Muscle layer of colon (tissue), 2 donors: ENCODE measurements at regions not wholly inside any gene's neighbourhood (a gene's known extent, or its start where the extent isn't known, plus 50 kb on each side); places are given as distances from the start of the nearest gene placed in this dataset.

Source experiments
- H3K27ac ChIP-seq: one replicate; pipeline ENCODE4 v1.7.0; 2013; ENCODE audit warnings: low read depth, mild to moderate bottlenecking, low read length, moderate library complexity
- H3K27me3 ChIP-seq, 2 donors: one replicate each; pipeline ENCODE4 v1.7.0; 2013; ENCODE audit warnings: low read length in 2 of 2, mild to moderate bottlenecking in 2 of 2; ENCODE audit not compliant: insufficient read depth in 2 of 2, control insufficient read depth in 1 of 2
- H3K36me3 ChIP-seq: one replicate; pipeline ENCODE4 v1.7.0; 2013; ENCODE audit warnings: mild to moderate bottlenecking, low read length; ENCODE audit not compliant: insufficient read depth
- H3K4me1 ChIP-seq: one replicate; pipeline ENCODE4 v1.7.0; 2013; ENCODE audit warnings: mild to moderate bottlenecking, low read length; ENCODE audit not compliant: insufficient read depth
- H3K4me3 ChIP-seq, 2 donors: one replicate each; pipeline ENCODE4 v1.7.0; 2013; ENCODE audit warnings: low read length in 2 of 2, low read depth in 1 of 2, mild to moderate bottlenecking in 1 of 2, moderate library complexity in 1 of 2
- H3K9ac ChIP-seq: one replicate; pipeline ENCODE4 v1.7.0; 2013; ENCODE audit warnings: low read length
- H3K9me3 ChIP-seq: one replicate; pipeline ENCODE4 v1.7.0; 2013; ENCODE audit warnings: mild to moderate bottlenecking, low read length
- donor health status: abdominal sarcoma.
- donor health status: Adenocarcinoma of cecum.

DNA sequence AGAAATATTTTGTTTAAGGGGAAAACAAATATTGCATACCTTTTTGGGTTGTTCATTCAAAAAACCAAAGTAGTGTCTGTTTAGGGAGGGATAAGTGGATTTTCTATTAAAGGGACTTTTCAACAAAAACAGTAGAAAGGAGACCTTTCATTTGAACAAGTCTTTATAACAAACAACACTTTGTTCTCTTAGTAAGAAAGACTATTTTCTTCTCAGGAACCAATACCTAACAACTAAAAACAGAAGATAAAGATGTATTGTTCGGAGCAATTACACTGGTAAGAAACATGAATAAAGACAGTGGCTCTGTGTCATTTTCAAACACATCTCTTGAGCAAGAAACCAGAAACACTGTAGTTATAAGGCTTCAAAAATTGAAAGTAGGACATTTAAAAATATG is 1610.1 kb upstream of the PCDH20 start:
- H3K27me3 ChIP-seq: no peaks in the 10 kb centered on the region
- H3K9ac ChIP-seq: no peak overlapping the region
- H3K9me3 ChIP-seq: no peaks in the 10 kb centered on the region
- no peak overlapping the region for H3K27ac ChIP-seq
- no peaks in the 10 kb centered on the region for H3K4me1 ChIP-seq
- H3K36me3 ChIP-seq: no peaks in the 10 kb centered on the region
- H3K4me3 ChIP-seq: no peak overlapping the region

DNA sequence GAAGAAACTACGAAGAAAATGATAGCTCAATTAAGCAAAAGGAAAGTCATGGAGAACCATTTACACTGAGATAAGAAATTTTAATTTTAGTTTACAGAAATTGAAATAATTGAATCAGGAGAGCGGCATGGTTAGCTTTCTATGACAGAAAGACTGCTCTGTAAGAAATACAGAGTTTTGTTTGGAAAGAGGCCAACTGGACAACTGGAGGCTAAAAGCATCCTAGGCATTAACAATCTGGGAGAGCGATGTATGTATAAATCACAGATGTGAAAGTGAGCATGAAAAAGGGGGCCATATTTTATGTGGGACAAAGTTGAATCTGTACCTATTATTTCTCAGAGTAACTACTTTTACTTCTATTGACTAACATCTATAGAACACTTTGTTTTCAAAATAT is 1608.8 kb upstream of the PCDH20 start:
- no peak overlapping the region for H3K4me3 ChIP-seq
- H3K27me3 ChIP-seq: no peaks in the 10 kb centered on the region
- H3K9me3 ChIP-seq: no peaks in the 10 kb centered on the region
- no peaks in the 10 kb centered on the region for H3K4me1 ChIP-seq
- no peak overlapping the region for H3K9ac ChIP-seq
- H3K36me3 ChIP-seq: no peaks in the 10 kb centered on the region
- H3K27ac ChIP-seq: no peak overlapping the region

DNA sequence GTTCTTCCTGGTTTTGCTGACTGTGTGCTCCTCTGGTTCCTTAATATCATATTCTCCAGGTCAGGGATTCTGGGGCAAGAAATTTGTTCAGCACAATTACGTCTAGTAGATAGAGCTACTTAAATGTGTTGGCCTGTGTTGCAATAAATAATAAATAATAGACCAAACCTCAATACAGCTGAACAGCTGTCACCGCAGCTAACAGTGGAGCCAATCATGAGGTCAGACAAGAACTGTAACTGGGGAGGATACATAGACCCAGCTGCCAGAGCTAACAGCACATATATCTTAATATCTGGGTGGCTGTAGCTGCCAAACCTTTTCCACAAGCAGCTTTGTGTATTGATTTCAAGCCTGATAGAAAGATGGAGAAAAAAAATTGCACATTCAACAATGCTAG is 1596.3 kb upstream of the PCDH20 start:
- no peaks in the 10 kb centered on the region for H3K9me3 ChIP-seq
- no peak overlapping the region for H3K27ac ChIP-seq
- no peaks in the 10 kb centered on the region for H3K4me1 ChIP-seq
- no peaks in the 10 kb centered on the region for H3K27me3 ChIP-seq
- no peak overlapping the region for H3K9ac ChIP-seq
- H3K36me3 ChIP-seq: no peaks in the 10 kb centered on the region
- H3K4me3 ChIP-seq: no peak overlapping the region

- no peaks in the 10 kb centered on the region for H3K27me3 ChIP-seq
- H3K27ac ChIP-seq: no peak overlapping the region
- H3K9me3 ChIP-seq: no peaks in the 10 kb centered on the region
- H3K36me3 ChIP-seq: no peaks in the 10 kb centered on the region
- no peak overlapping the region for H3K4me3 ChIP-seq
- H3K4me1 ChIP-seq: no peaks in the 10 kb centered on the region
- no peak overlapping the region for H3K9ac ChIP-seq
Observed at GRCh38 chr13:63010072-63010658, 1594.5 kb upstream of the PCDH20 start.

GRCh38 chr13:63005625-63006024 is 1590.0 kb upstream of the PCDH20 start:
- Histone ChIP-seq H3K27ac (no peak overlapping the region), H3K4me1 (no peaks in the 10 kb centered on the region), H3K27me3 (no peaks in the 10 kb centered on the region), H3K36me3 (no peaks in the 10 kb centered on the region), H3K9me3 (no peaks in the 10 kb centered on the region), H3K9ac (no peak overlapping the region), H3K4me3 (no peak overlapping the region)

DNA sequence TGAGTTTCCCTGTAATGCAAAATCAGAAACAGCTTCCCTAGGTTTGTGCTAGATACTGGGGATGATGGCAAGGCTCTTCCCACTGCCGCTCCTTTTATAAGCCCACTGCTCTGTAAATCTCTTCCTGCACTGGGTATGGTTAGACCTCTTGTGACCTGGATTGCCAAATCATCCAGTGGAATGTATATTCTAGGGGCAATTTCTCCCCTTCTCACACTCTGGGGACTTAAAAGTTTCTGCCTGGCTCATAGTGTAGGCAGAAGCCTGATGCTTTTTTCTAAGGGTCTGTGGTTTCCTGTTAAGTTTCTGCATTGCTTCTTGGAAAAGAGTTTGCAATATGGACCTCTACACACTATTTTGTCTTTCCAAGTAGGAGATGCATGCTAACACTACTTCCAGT is 1582.0 kb upstream of the PCDH20 start:
- no peak overlapping the region for H3K27ac ChIP-seq
- no peaks in the 10 kb centered on the region for H3K9me3 ChIP-seq
- no peaks in the 10 kb centered on the region for H3K36me3 ChIP-seq
- no peak overlapping the region for H3K9ac ChIP-seq
- H3K4me1 ChIP-seq: no peaks in the 10 kb centered on the region
- H3K27me3 ChIP-seq: no peaks in the 10 kb centered on the region
- H3K4me3 ChIP-seq: no peak overlapping the region

GRCh38 chr13:62997038-62997599 is 1581.5 kb upstream of the PCDH20 start:
- H3K9ac ChIP-seq: no peak overlapping the region
- no peaks in the 10 kb centered on the region for H3K4me1 ChIP-seq
- no peak overlapping the region for H3K27ac ChIP-seq
- no peaks in the 10 kb centered on the region for H3K27me3 ChIP-seq
- no peak overlapping the region for H3K4me3 ChIP-seq
- H3K9me3 ChIP-seq: no peaks in the 10 kb centered on the region
- H3K36me3 ChIP-seq: no peaks in the 10 kb centered on the region

DNA sequence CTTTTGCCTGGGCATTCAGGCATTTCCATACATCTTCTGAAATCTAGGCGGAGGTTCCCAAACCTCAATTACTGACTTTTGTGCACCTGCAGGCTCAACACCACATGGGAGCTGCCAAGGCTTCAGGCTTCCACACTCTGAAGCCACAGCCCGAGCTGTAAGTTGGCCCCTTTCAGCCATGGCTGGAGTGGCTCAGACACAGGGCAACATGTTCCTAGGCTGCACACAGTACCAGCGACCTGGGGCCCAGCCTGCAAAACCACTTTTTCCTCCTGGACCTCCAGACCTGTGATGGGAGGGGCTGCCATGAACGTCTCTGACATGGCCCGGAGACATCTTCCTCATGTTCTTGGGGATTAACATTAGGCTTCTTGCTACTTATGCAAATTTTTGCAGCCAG is 1558.2 kb upstream of the PCDH20 start:
- H3K27me3 ChIP-seq: no peaks in the 10 kb centered on the region
- H3K36me3 ChIP-seq: no peaks in the 10 kb centered on the region
- H3K9ac ChIP-seq: no peak overlapping the region
- no peak overlapping the region for H3K4me3 ChIP-seq
- no peaks in the 10 kb centered on the region for H3K9me3 ChIP-seq
- no peaks in the 10 kb centered on the region for H3K4me1 ChIP-seq
- no peak overlapping the region for H3K27ac ChIP-seq

DNA sequence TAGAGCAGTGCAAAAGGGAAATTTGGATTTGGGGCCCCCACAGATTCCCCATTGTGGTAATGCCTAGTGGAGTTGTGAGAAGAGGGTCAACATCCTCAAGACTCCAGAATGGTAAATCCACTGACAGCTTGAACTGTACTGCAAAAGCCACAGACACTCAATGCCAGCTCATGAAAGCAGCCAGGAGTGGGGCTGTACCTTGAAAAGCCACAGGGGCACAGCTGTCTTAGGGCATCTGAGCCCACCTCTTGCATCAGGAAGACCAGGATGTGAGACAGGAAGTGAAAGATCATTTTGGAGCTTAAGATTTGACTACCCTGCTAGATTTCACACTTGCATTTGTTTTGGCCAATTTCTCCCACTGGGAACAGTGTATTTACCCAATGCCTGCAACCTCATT is 1548.9 kb upstream of the PCDH20 start:
- H3K9me3 ChIP-seq: no peaks in the 10 kb centered on the region

DNA sequence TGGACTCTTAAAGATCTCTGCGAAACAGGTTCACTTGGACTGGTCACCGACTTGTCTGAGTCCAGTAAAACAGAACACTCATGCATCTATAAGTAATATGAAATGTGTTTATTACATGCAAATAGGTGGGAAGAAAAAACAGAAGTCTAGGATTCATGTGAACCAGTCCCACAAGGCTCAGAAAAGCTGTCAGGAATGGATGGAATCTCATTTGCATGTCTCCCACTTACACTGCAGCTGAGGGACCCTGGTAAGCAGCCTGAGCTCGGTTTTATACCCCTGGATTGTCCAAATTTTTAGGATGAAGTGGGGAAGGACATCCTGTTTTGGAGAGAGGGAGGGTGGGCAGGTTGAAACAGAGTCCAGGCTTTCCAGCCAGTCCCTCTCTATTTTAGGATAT is 1545.1 kb upstream of the PCDH20 start:
- no peak overlapping the region for H3K9ac ChIP-seq
- no peak overlapping the region for H3K27ac ChIP-seq
- no peak overlapping the region for H3K4me3 ChIP-seq

More for the DNA sequence above, 1548.9 kb upstream of the PCDH20 start:
- Histone ChIP-seq H3K27ac (no peak overlapping the region), H3K4me1 (no peaks in the 10 kb centered on the region), H3K36me3 (no peaks in the 10 kb centered on the region), H3K4me3 (no peak overlapping the region), H3K27me3 (no peaks in the 10 kb centered on the region), H3K9ac (no peak overlapping the region)

GRCh38 chr13:62933809-62934208 is 1518.2 kb upstream of the PCDH20 start:
- no peak overlapping the region for H3K27ac ChIP-seq
- peaks cover 6% of the 10 kb centered on the region for H3K4me1 ChIP-seq
- H3K4me3 ChIP-seq: no peak overlapping the region
- H3K9me3 ChIP-seq: no peaks in the 10 kb centered on the region
- no peak overlapping the region for H3K9ac ChIP-seq
- no peaks in the 10 kb centered on the region for H3K36me3 ChIP-seq
- H3K27me3 ChIP-seq: no peaks in the 10 kb centered on the region

More for the DNA sequence above, 1545.1 kb upstream of the PCDH20 start:
- H3K27me3 ChIP-seq: no peaks in the 10 kb centered on the region
- no peaks in the 10 kb centered on the region for H3K9me3 ChIP-seq
- H3K4me1 ChIP-seq: no peaks in the 10 kb centered on the region
- H3K36me3 ChIP-seq: no peaks in the 10 kb centered on the region

DNA sequence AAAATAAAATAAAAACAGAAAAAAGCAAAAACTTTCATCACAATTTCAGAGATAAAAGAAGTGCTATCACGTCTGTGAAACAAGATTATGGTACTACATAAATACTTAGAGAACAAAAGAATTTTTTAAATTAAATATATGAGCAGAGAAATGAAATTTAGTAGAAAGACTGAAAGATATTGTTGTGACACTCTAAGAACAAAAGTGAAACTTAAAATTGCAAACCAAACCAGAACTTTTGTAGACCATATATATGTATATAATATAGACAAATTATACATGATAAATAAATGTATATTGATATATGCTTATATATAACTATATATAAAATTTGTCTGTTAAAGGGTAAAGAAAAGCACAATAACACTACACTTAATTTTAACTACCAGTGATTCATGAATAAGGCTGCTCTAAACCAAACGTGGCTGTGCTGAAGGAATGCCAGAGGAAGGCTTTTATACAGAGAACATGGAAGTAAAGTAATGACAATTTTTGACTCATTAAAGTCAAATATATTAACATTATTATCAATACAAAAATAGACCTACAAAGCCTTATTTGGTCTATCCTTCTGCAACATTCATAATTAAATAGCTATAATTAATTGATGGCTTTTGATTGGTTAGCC is 1516.7 kb upstream of the PCDH20 start:
- Histone ChIP-seq H3K36me3 (no peaks in the 10 kb centered on the region), H3K27me3 (no peaks in the 10 kb centered on the region), H3K9ac (no peak overlapping the region), H3K9me3 (no peaks in the 10 kb centered on the region), H3K4me1 (peaks cover 6% of the 10 kb centered on the region), H3K27ac (no peak overlapping the region), H3K4me3 (no peak overlapping the region)
